Effector memory CD4-positive, alpha-beta T cell (primary cell): ENCODE measurements at regions not wholly inside any gene's neighbourhood (a gene's known extent, or its start where the extent isn't known, plus 50 kb on each side); places are given as distances from the start of the nearest gene placed in this dataset.

Experiments used
- DNase-seq, 3 donors: peaks; one replicate each; pipeline ENCODE4 v3.0.0-alpha.2; 2020
- H3K27ac ChIP-seq: 2 replicates; pipeline ENCODE4 v1.7.0; 2013; ENCODE audit warnings: mild to moderate bottlenecking, low read length, moderate library complexity; ENCODE audit not compliant: insufficient read depth, poor library complexity, severe bottlenecking
- H3K27me3 ChIP-seq: replicated peaks from 2 replicates; pipeline ENCODE4 v1.7.0; 2013; ENCODE audit warnings: mild to moderate bottlenecking, low read length; ENCODE audit not compliant: insufficient read depth, control insufficient read depth, poor library complexity, severe bottlenecking
- H3K36me3 ChIP-seq: 2 replicates; pipeline ENCODE4 v1.7.0; 2013; ENCODE audit warnings: mild to moderate bottlenecking, low read length, moderate library complexity; ENCODE audit not compliant: control insufficient read depth, insufficient read depth
- H3K4me1 ChIP-seq: 2 replicates; pipeline ENCODE4 v1.7.0; 2013; ENCODE audit warnings: low read length, mild to moderate bottlenecking; ENCODE audit not compliant: control insufficient read depth, insufficient read depth, poor library complexity, severe bottlenecking
- H3K4me3 ChIP-seq: 2 replicates; pipeline ENCODE4 v1.7.0; 2013; ENCODE audit warnings: low read length, low read depth, mild to moderate bottlenecking; ENCODE audit not compliant: insufficient read depth, poor library complexity, severe bottlenecking
- H3K9me3 ChIP-seq: 2 replicates; pipeline ENCODE4 v1.7.0; 2013; ENCODE audit warnings: mild to moderate bottlenecking, low read length, moderate library complexity; ENCODE audit not compliant: control insufficient read depth

- no peaks in the 10 kb centered on the region for H3K27me3 ChIP-seq
- no peaks in the 10 kb centered on the region for H3K9me3 ChIP-seq
- H3K4me3 ChIP-seq = no peak overlapping the region
- no peaks in the 10 kb centered on the region for H3K4me1 ChIP-seq
- H3K27ac ChIP-seq = no peak overlapping the region
- H3K36me3 ChIP-seq = no peaks in the 10 kb centered on the region
- no peak for DNase-seq
These were observed 157.7 kb upstream of the RASGEF1B start for GRCh38 chr4:81629366-81629765.

GRCh38 chr4:81628489-81628888 lies 156.8 kb upstream of the RASGEF1B start:
- Histone ChIP-seq H3K27me3 (no peaks in the 10 kb centered on the region), H3K4me1 (no peaks in the 10 kb centered on the region), H3K36me3 (no peaks in the 10 kb centered on the region), H3K4me3 (no peak overlapping the region), H3K9me3 (no peaks in the 10 kb centered on the region), H3K27ac (no peak overlapping the region)
- DNase-seq = no peak

- no peaks in the 10 kb centered on the region for H3K36me3 ChIP-seq
- no peaks in the 10 kb centered on the region for H3K4me1 ChIP-seq
- H3K9me3 ChIP-seq = no peaks in the 10 kb centered on the region
- H3K4me3 ChIP-seq = no peak overlapping the region
- DNase-seq = no peak
- H3K27me3 ChIP-seq = no peaks in the 10 kb centered on the region
- no peak overlapping the region for H3K27ac ChIP-seq
These were observed 155.9 kb upstream of the RASGEF1B start for GRCh38 chr4:81627590-81627989.

- Histone ChIP-seq H3K27me3 (no peaks in the 10 kb centered on the region), H3K4me3 (no peak overlapping the region), H3K27ac (no peak overlapping the region), H3K36me3 (no peaks in the 10 kb centered on the region), H3K9me3 (no peaks in the 10 kb centered on the region), H3K4me1 (no peaks in the 10 kb centered on the region)
- DNase-seq = no peak
These were observed 155.1 kb upstream of the RASGEF1B start for GRCh38 chr4:81626851-81627250.

GRCh38 chr4:81625422-81626417 lies 154.0 kb upstream of the RASGEF1B start:
- Histone ChIP-seq H3K9me3 (no peaks in the 10 kb centered on the region), H3K4me3 (no peak overlapping the region), H3K27me3 (no peaks in the 10 kb centered on the region), H3K27ac (no peak overlapping the region), H3K36me3 (no peaks in the 10 kb centered on the region), H3K4me1 (no peaks in the 10 kb centered on the region)
- DNase-seq = no peak

GRCh38 chr4:81623434-81623833 lies 151.7 kb upstream of the RASGEF1B start:
- H3K27ac ChIP-seq = no peak overlapping the region
- H3K4me3 ChIP-seq = no peak overlapping the region
- no peaks in the 10 kb centered on the region for H3K4me1 ChIP-seq
- no peaks in the 10 kb centered on the region for H3K9me3 ChIP-seq
- no peaks in the 10 kb centered on the region for H3K36me3 ChIP-seq
- no peak for DNase-seq
- no peaks in the 10 kb centered on the region for H3K27me3 ChIP-seq

GRCh38 chr4:81622474-81623184 lies 150.9 kb upstream of the RASGEF1B start:
- DNase-seq = no peak
- Histone ChIP-seq H3K4me3 (no peak overlapping the region), H3K27ac (no peak overlapping the region), H3K4me1 (no peaks in the 10 kb centered on the region), H3K27me3 (no peaks in the 10 kb centered on the region), H3K9me3 (no peaks in the 10 kb centered on the region), H3K36me3 (no peaks in the 10 kb centered on the region)

GRCh38 chr4:81622028-81622427 lies 150.3 kb upstream of the RASGEF1B start:
- Histone ChIP-seq H3K27me3 (no peaks in the 10 kb centered on the region), H3K36me3 (no peaks in the 10 kb centered on the region)

GRCh38 chr4:81621490-81621889 lies 149.8 kb upstream of the RASGEF1B start:
- no peak overlapping the region for H3K27ac ChIP-seq
- H3K36me3 ChIP-seq = no peaks in the 10 kb centered on the region
- H3K4me1 ChIP-seq = no peaks in the 10 kb centered on the region
- no peak overlapping the region for H3K4me3 ChIP-seq
- no peaks in the 10 kb centered on the region for H3K9me3 ChIP-seq
- DNase-seq = no peak
- no peaks in the 10 kb centered on the region for H3K27me3 ChIP-seq

More at GRCh38 chr4:81622028-81622427, 150.3 kb upstream of the RASGEF1B start:
- Histone ChIP-seq H3K4me3 (no peak overlapping the region), H3K4me1 (no peaks in the 10 kb centered on the region), H3K9me3 (no peaks in the 10 kb centered on the region), H3K27ac (no peak overlapping the region)
- DNase-seq = no peak

GRCh38 chr4:81620442-81620841 lies 148.7 kb upstream of the RASGEF1B start:
- H3K4me3 ChIP-seq = no peak overlapping the region

More at GRCh38 chr4:81620442-81620841, 148.7 kb upstream of the RASGEF1B start:
- DNase-seq = no peak
- H3K36me3 ChIP-seq = no peaks in the 10 kb centered on the region
- H3K4me1 ChIP-seq = no peaks in the 10 kb centered on the region
- no peaks in the 10 kb centered on the region for H3K9me3 ChIP-seq
- H3K27ac ChIP-seq = no peak overlapping the region
- H3K27me3 ChIP-seq = no peaks in the 10 kb centered on the region
